ENCODE measurements at regions not wholly inside any gene's neighbourhood (a gene's known extent, or its start where the extent isn't known, plus 50 kb on each side); places are given as distances from the start of the nearest gene placed in this dataset.

GRCh38 chr2:155755481-155755880, 577.0 kb downstream of the NR4A2 start:
- DNase-seq = no peak

- no peak for DNase-seq
Measured at GRCh38 chr2:155748131-155748530, 584.4 kb downstream of the NR4A2 start.

- no peak for DNase-seq
Measured at GRCh38 chr2:155747531-155747930, 585.0 kb downstream of the NR4A2 start.

GRCh38 chr2:155733091-155733853, 599.2 kb downstream of the NR4A2 start:
- DNase-seq = no peak

GRCh38 chr2:155730804-155731203, 601.7 kb downstream of the NR4A2 start:
- no peak for DNase-seq

- no peak for DNase-seq
Measured at GRCh38 chr2:155727187-155727895, 605.2 kb downstream of the NR4A2 start.

- no peak for DNase-seq
Measured at GRCh38 chr2:155722290-155722689, 610.2 kb downstream of the NR4A2 start.

- DNase-seq = no peak
Measured at GRCh38 chr2:155715705-155716104, 616.8 kb downstream of the NR4A2 start.

GRCh38 chr2:155714983-155715382, 617.5 kb downstream of the NR4A2 start:
- no peak for DNase-seq

GRCh38 chr2:155708071-155708470, 624.5 kb downstream of the NR4A2 start:
- no peak for DNase-seq

GRCh38 chr2:155703917-155704316, 628.6 kb downstream of the NR4A2 start:
- DNase-seq = no peak

GRCh38 chr2:155703048-155703447, 629.5 kb downstream of the NR4A2 start:
- no peak for DNase-seq

- DNase-seq = no peak
Measured at GRCh38 chr2:155701721-155702120, 630.8 kb downstream of the NR4A2 start.

GRCh38 chr2:155696571-155696970, 636.0 kb downstream of the NR4A2 start:
- no peak for DNase-seq

- DNase-seq = no peak
Measured at GRCh38 chr2:155695505-155695904, 637.0 kb downstream of the NR4A2 start.

GRCh38 chr2:155692856-155693255, 639.7 kb downstream of the NR4A2 start:
- no peak for DNase-seq

GRCh38 chr2:155692106-155692505, 640.4 kb downstream of the NR4A2 start:
- DNase-seq = no peak

GRCh38 chr2:155690785-155691184, 641.7 kb downstream of the NR4A2 start:
- peak; percentile 11 for DNase-seq

- no peak for DNase-seq
Measured at GRCh38 chr2:155689791-155690190, 642.7 kb downstream of the NR4A2 start.

- no peak for DNase-seq
Measured at GRCh38 chr2:155687181-155687580, 645.3 kb downstream of the NR4A2 start.

- DNase-seq = no peak
Measured at GRCh38 chr2:155679647-155680046, 652.9 kb downstream of the NR4A2 start.

- DNase-seq = no peak
Measured at GRCh38 chr2:155675920-155676319, 656.6 kb downstream of the NR4A2 start.

GRCh38 chr2:155665704-155666103, 666.8 kb downstream of the NR4A2 start:
- DNase-seq = no peak

- DNase-seq = no peak
Measured at GRCh38 chr2:155663265-155663664, 669.3 kb downstream of the NR4A2 start.

GRCh38 chr2:155662224-155662623, 670.3 kb downstream of the NR4A2 start:
- no peak for DNase-seq
